Chondrocyte (in vitro differentiated cells): ENCODE measurements at regions not wholly inside any gene's neighbourhood (a gene's known extent, or its start where the extent isn't known, plus 50 kb on each side); places are given as distances from the start of the nearest gene placed in this dataset.
A peak's percentile ranks its signal among the peaks of the same experiment; 100 is the strongest.

ENCODE experiments used
- DNase-seq: peaks from one replicate; pipeline ENCODE4 v3.0.0; 2021; ENCODE audit warnings: mixed read lengths, low spot score
- H3K27ac Mint-ChIP-seq: one replicate; pipeline ENCODE4 v1.8.0; 2021; ENCODE audit warnings: mild to moderate bottlenecking, moderate library complexity, mixed read lengths; ENCODE audit not compliant: unreplicated experiment
- H3K27me3 Mint-ChIP-seq: 2 replicates; pipeline ENCODE4 v1.8.0; 2021; ENCODE audit warnings: low read depth, mixed read lengths
- H3K36me3 Mint-ChIP-seq: 2 replicates; pipeline ENCODE4 v1.8.0; 2021; ENCODE audit warnings: low read depth, mixed read lengths
- H3K4me1 Mint-ChIP-seq: 2 replicates; pipeline ENCODE4 v1.8.0; 2021; ENCODE audit warnings: low read depth, mild to moderate bottlenecking, mixed read lengths
- H3K4me3 Mint-ChIP-seq: one replicate; pipeline ENCODE4 v1.8.0; 2021; ENCODE audit warnings: mild to moderate bottlenecking, moderate library complexity, mixed read lengths; ENCODE audit not compliant: unreplicated experiment
- H3K9me3 Mint-ChIP-seq: 2 replicates; pipeline ENCODE4 v1.8.0; 2021; ENCODE audit warnings: low read depth, mixed read lengths
- CTCF ChIP-seq: fragments of 200-600 bp; sonication (generic); IDR thresholded peaks from 2 replicates; pipeline ENCODE4 v1.5.0; 2021; ENCODE audit warnings: antibody characterized with exemption, mild to moderate bottlenecking, moderate library complexity

GRCh38 chr13:83214452-83214851 lies 667.8 kb downstream of the SLITRK1 start:
- Mint-ChIP-seq H3K27ac (peak overlapping the region; percentile 78), H3K36me3 (peaks cover 7% of the 10 kb centered on the region), H3K9me3 (peaks cover 31% of the 10 kb centered on the region), H3K4me3 (no peak overlapping the region), H3K4me1 (peaks cover 47% of the 10 kb centered on the region), H3K27me3 (no peaks in the 10 kb centered on the region)
- TF ChIP-seq CTCF: no peak
- DNase-seq: no peak

- Mint-ChIP-seq H3K9me3 (peaks cover 32% of the 10 kb centered on the region), H3K27me3 (no peaks in the 10 kb centered on the region), H3K4me3 (no peak overlapping the region), H3K27ac (peak overlapping the region; percentile 45), H3K4me1 (peaks cover 37% of the 10 kb centered on the region), H3K36me3 (peaks cover 7% of the 10 kb centered on the region)
- no peak for TF ChIP-seq CTCF
- DNase-seq: no peak
Measured at GRCh38 chr13:83211301-83211700, 671.0 kb downstream of the SLITRK1 start.

- TF ChIP-seq CTCF: no peak
- Mint-ChIP-seq H3K4me1 (no peaks in the 10 kb centered on the region), H3K27me3 (no peaks in the 10 kb centered on the region), H3K9me3 (peaks cover 18% of the 10 kb centered on the region), H3K4me3 (no peak overlapping the region), H3K27ac (no peak overlapping the region), H3K36me3 (peaks cover 2% of the 10 kb centered on the region)
- no peak for DNase-seq
Measured at GRCh38 chr13:83204886-83205285, 677.4 kb downstream of the SLITRK1 start.

- Mint-ChIP-seq H3K27ac (no peak overlapping the region), H3K27me3 (no peaks in the 10 kb centered on the region), H3K9me3 (peaks cover 10% of the 10 kb centered on the region), H3K4me3 (no peak overlapping the region), H3K36me3 (no peaks in the 10 kb centered on the region), H3K4me1 (no peaks in the 10 kb centered on the region)
- DNase-seq: no peak
- no peak for TF ChIP-seq CTCF
Measured at GRCh38 chr13:83201506-83201905, 680.8 kb downstream of the SLITRK1 start.

- H3K4me1 Mint-ChIP-seq: no peaks in the 10 kb centered on the region
- DNase-seq: no peak
- H3K4me3 Mint-ChIP-seq: no peak overlapping the region
- H3K27me3 Mint-ChIP-seq: no peaks in the 10 kb centered on the region
- no peak for TF ChIP-seq CTCF
- H3K27ac Mint-ChIP-seq: no peak overlapping the region
- no peaks in the 10 kb centered on the region for H3K9me3 Mint-ChIP-seq
- H3K36me3 Mint-ChIP-seq: no peaks in the 10 kb centered on the region
Measured at GRCh38 chr13:83197316-83197715, 685.0 kb downstream of the SLITRK1 start.
